Panc1 (cell line): ENCODE measurements at regions not wholly inside any gene's neighbourhood (a gene's known extent, or its start where the extent isn't known, plus 50 kb on each side); places are given as distances from the start of the nearest gene placed in this dataset.

Experiments used
- ATAC-seq: fragments of 200-7000 bp; cut with Tn5 transposase; 2 replicates; pipeline ENCODE4 v1.9.1; 2020; ENCODE audit warnings: mild to moderate bottlenecking, moderate library complexity
- BruUV-seq: library from RNA; stranded (reverse); fragments of 400-500 nt; replicated peaks from 2 replicates; lab custom pipeline; 2021; lab: Mats Ljungman, UMichigan
- CTCF ChIA-PET: fragments of 300-600 bp; sonication (Branson Sonifier 250); formaldehyde crosslinking; loops from one replicate; lab custom pipeline; 2022; ENCODE audit warnings: antibody characterized with exemption; lab: Charles Lee
- POLR2A ChIA-PET: fragments of 300-600 bp; sonication (Branson Sonifier 250); formaldehyde crosslinking; loops from one replicate; lab custom pipeline; 2022; ENCODE audit warnings: antibody characterized with exemption; lab: Charles Lee
- DNase-seq: peaks from one replicate; pipeline ENCODE4 v3.0.0-alpha.2; 2010; ENCODE audit warnings: low read depth, low spot score
- H3K27ac ChIP-seq: 2 replicates; pipeline ENCODE4 v1.5.1; 2011; ENCODE audit warnings: mild to moderate bottlenecking, low read length, inconsistent platforms
- H3K27me3 ChIP-seq: fragments of 200-500 bp; sonication (Bioruptor generic); 2 replicates; pipeline ENCODE4 v1.6.0; 2014; ENCODE audit warnings: low read length, inconsistent platforms; ENCODE audit not compliant: control insufficient read depth, insufficient read depth
- H3K36me3 ChIP-seq: fragments of 200-500 bp; sonication (Bioruptor generic); 2 replicates; pipeline ENCODE4 v1.5.1; 2014; ENCODE audit warnings: inconsistent platforms, mild to moderate bottlenecking, low read length, moderate library complexity; ENCODE audit not compliant: control insufficient read depth, insufficient read depth
- H3K4me1 ChIP-seq: 2 replicates; pipeline ENCODE4 v1.5.1; 2011; ENCODE audit warnings: inconsistent platforms, mild to moderate bottlenecking, low read length, moderate library complexity; ENCODE audit not compliant: control insufficient read depth, insufficient read depth
- H3K4me3 ChIP-seq, 2 experiments: 2 replicates each; pipeline ENCODE4 v1.5.1; 2011 to 2012; ENCODE audit warnings: low read depth in 2 of 2, low read length in 2 of 2, mild to moderate bottlenecking in 2 of 2, inconsistent platforms in 1 of 2, moderate library complexity in 1 of 2
- H3K9me3 ChIP-seq: fragments of 200-500 bp; sonication (Bioruptor generic); 2 replicates; pipeline ENCODE4 v1.5.1; 2014; ENCODE audit warnings: low read depth, mild to moderate bottlenecking, inconsistent platforms, low read length, moderate library complexity; ENCODE audit not compliant: control insufficient read depth, insufficient read depth
- CTCF ChIP-seq: fragments of 450-650 bp; IDR thresholded peaks from 2 replicates; pipeline ENCODE4 v1.5.1; 2017; ENCODE audit warnings: mild to moderate bottlenecking
- POLR2AphosphoS5 ChIP-seq: IDR thresholded peaks from 2 replicates; pipeline ENCODE4 v1.6.1; 2012; ENCODE audit warnings: mild to moderate bottlenecking, low read depth, low read length, moderate library complexity
- REST ChIP-seq, 2 experiments: IDR thresholded peaks; 2 replicates each; pipeline ENCODE4 v1.6.1; 2011 to 2012; ENCODE audit warnings: low read depth in 2 of 2, control low read depth in 1 of 2, low read length in 1 of 2, mild to moderate bottlenecking in 1 of 2, moderate library complexity in 1 of 2; ENCODE audit not compliant: insufficient read depth in 1 of 2
- SIN3A ChIP-seq: IDR thresholded peaks from 2 replicates; pipeline ENCODE4 v1.6.1; 2012; ENCODE audit warnings: low read depth, mild to moderate bottlenecking, low read length, moderate library complexity, borderline replicate concordance; ENCODE audit not compliant: insufficient read depth
- TCF7L2 ChIP-seq: IDR thresholded peaks from 2 replicates; pipeline ENCODE4 v1.6.1; 2011; ENCODE audit warnings: mild to moderate bottlenecking, low read depth, low read length, inconsistent platforms
- in situ Hi-C: cut with HindIII; loops from 2 replicates; pipeline ENCODE4 v1.10.0; 2016; ENCODE audit warnings: low sequenced_read_pairs, low pct_unique_long_range_greater_than_20kb
- intact Hi-C: fragments of 100-400 bp; cut with micrococcal nuclease; formaldehyde crosslinking; loops from one replicate; pipeline ENCODE4 v1.10.0; 2022; ENCODE audit not compliant: unreplicated experiment

- no peak overlapping the region for H3K27ac ChIP-seq
- in situ Hi-C loops (no loop called here), intact Hi-C loops (no loop called here)
- H3K4me1 ChIP-seq, result peaks cover 6% of the 10 kb centered on the region; the same call in 1 of the 2 replicates
- POLR2A ChIA-PET, result no interaction called here
- H3K36me3 ChIP-seq, result no peaks in the 10 kb centered on the region
- DNase-seq, result no peak
- no peak for ATAC-seq
- no peak overlapping the region for H3K4me3 ChIP-seq
- CTCF ChIA-PET, result no interaction called here
- no TSS peak for BruUV-seq
- no peaks in the 10 kb centered on the region for H3K9me3 ChIP-seq
- TF ChIP-seq TCF7L2 (no peak), SIN3A (no peak), CTCF (no peak), REST (IDR thresholded peaks at IDR 0.05; ENCODE audit: insufficient read depth in 1 of 2, low read depth in 2 of 2, low read length in 1 of 2) (no peak), POLR2AphosphoS5 (no peak)
- H3K27me3 ChIP-seq, result no peaks in the 10 kb centered on the region
Observed at GRCh38 chr3:177290633-177291032, 93.4 kb upstream of the TBL1XR1 start.

GRCh38 chr3:177294221-177294620 is 96.9 kb upstream of the TBL1XR1 start:
- in situ Hi-C loops (no loop called here), intact Hi-C loops (no loop called here)
- no peaks in the 10 kb centered on the region for H3K9me3 ChIP-seq
- no peak overlapping the region for H3K4me3 ChIP-seq
- H3K4me1 ChIP-seq, result no peaks in the 10 kb centered on the region
- no TSS peak for BruUV-seq
- ATAC-seq, result peak; percentile 38; the same call in 1 of the 2 replicates
- ChIA-PET CTCF (no interaction called here), POLR2A (no interaction called here)
- TF ChIP-seq CTCF (no peak), REST (IDR thresholded peaks at IDR 0.05; ENCODE audit: insufficient read depth in 1 of 2, low read depth in 2 of 2, low read length in 1 of 2) (no peak), TCF7L2 (no peak), SIN3A (no peak), POLR2AphosphoS5 (no peak)
- H3K27me3 ChIP-seq, result no peaks in the 10 kb centered on the region
- H3K27ac ChIP-seq, result no peak overlapping the region; the same call in 1 of the 2 replicates
- no peak for DNase-seq
- H3K36me3 ChIP-seq, result no peaks in the 10 kb centered on the region
